ENCODE measurements at regions not wholly inside any gene's neighbourhood (a gene's known extent, or its start where the extent isn't known, plus 50 kb on each side); places are given as distances from the start of the nearest gene placed in this dataset.

DNA sequence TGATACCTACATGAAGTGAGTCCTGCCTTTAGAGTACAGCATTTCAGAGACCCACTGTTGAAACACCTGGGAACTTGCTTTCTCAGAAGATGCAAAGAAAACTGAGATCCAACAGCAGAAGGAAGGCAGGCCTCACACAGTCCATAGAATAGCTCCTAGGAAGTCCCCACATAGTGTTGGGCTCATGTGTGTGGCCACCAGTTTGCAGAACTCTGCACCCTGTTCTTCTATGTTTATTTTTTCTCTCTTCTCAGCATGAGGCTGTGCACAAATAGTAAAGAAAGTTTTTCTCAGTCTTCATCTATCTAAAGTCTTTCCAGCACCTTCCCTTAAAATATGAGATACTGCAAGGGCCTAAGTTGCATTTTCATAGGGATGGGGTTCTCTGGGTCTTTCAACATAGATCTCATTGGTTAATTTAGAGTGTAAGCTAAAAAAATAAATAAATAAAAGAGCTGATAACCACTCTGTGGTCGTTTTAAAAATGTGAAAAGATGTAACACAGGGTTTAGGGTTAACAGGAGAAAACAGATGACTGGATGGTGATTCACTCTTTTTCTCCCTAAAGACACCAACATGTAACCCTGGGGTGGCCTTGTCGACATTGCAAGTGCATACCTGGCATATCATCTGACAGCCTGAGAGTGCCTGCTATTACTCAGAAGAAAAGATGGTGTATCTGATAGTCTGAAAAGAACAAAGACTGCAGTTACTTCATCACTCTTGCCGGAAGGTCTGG lies 94.6 kb downstream of the ZC3H11B start:
- DNase-seq (ENCODE audit: extremely low read depth, low read depth) = peak; percentile 16
- TF ChIP-seq, protein P1, sequence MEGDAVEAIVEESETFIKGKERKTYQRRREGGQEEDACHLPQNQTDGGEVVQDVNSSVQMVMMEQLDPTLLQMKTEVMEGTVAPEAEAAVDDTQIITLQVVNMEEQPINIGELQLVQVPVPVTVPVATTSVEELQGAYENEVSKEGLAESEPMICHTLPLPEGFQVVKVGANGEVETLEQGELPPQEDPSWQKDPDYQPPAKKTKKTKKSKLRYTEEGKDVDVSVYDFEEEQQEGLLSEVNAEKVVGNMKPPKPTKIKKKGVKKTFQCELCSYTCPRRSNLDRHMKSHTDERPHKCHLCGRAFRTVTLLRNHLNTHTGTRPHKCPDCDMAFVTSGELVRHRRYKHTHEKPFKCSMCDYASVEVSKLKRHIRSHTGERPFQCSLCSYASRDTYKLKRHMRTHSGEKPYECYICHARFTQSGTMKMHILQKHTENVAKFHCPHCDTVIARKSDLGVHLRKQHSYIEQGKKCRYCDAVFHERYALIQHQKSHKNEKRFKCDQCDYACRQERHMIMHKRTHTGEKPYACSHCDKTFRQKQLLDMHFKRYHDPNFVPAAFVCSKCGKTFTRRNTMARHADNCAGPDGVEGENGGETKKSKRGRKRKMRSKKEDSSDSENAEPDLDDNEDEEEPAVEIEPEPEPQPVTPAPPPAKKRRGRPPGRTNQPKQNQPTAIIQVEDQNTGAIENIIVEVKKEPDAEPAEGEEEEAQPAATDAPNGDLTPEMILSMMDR (IDR thresholded peaks at IDR 0.05; ENCODE audit: low read depth, low read length, missing control alignments) = no peak

DNA sequence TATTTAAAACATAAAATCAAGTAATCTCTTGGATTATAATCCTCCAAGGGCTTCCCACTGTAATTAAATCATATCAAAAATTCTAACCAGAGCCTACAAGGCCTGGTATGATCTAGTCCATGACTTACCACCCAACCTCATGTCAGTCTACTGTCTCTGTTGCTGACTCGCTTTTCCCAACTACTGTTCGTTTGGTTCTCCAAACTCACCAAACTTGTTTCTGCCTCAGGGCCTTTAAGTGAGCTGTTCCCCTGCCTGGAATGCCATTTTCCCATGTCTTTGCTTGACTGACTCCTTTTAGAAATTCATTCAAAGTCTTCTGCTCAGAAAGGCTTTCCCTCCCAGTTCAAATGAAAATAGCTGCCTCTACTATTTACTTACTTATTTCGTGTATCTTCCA lies 95.9 kb downstream of the ZC3H11B start:
- no peak overlapping the region for H3K4me3 ChIP-seq (replicated peaks; ENCODE audit: low read depth, low read length)
- TF ChIP-seq, protein P1 (IDR thresholded peaks at IDR 0.05; ENCODE audit: low read depth, low read length, missing control alignments) = no peak
- DNase-seq (ENCODE audit: extremely low read depth, low read depth) = no peak

More for the DNA sequence above, 94.6 kb downstream of the ZC3H11B start:
- H3K4me3 ChIP-seq (replicated peaks; ENCODE audit: low read depth, low read length) = no peak overlapping the region

DNA sequence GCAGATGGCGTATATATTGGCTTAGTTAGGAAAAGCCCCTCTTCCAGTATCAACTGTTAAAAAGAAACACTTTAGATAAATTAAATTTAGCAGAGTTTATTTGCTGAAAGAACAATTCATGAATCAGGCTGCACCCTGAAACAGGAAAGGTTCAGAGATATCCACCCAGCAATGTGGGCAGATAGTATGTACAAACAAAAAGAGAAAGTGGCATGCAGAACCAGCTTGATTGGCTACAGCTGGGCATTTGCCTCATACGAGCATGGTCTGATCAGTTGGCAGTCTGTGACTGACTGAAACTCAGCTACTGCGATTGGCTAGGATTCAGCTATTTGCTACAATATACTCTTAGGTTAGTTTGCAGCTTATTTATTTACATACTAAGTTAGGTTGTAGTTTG lies 98.2 kb downstream of the ZC3H11B start:
- no peak for DNase-seq (ENCODE audit: extremely low read depth, low read depth)
- TF ChIP-seq, protein P1 (IDR thresholded peaks at IDR 0.05; ENCODE audit: low read depth, low read length, missing control alignments) = no peak
- no peak overlapping the region for H3K4me3 ChIP-seq (replicated peaks; ENCODE audit: low read depth, low read length)

DNA sequence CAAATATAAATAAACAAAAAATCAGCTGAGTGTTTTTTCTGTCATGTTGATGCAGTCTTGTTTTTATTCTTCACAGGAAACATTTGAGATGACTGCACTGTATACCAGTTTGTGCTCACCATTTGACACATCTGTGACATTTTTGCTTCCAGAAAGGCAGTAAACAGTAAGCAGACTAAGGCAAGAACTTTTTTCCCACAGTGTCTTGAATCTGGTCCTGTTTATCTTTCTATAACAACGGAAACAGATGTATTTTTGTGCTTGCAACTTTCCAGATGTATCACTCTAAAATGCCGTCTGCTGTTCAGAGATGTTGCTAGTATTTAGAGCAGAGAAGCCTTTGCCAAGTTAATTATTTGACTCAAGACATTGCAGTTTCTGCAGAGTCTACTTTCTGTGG lies 105.5 kb downstream of the ZC3H11B start:
- no peak overlapping the region for H3K4me3 ChIP-seq (replicated peaks; ENCODE audit: low read depth, low read length)
- DNase-seq (ENCODE audit: extremely low read depth, low read depth) = peak; percentile 63
- TF ChIP-seq, protein P1 (IDR thresholded peaks at IDR 0.05; ENCODE audit: low read depth, low read length, missing control alignments) = no peak

DNA sequence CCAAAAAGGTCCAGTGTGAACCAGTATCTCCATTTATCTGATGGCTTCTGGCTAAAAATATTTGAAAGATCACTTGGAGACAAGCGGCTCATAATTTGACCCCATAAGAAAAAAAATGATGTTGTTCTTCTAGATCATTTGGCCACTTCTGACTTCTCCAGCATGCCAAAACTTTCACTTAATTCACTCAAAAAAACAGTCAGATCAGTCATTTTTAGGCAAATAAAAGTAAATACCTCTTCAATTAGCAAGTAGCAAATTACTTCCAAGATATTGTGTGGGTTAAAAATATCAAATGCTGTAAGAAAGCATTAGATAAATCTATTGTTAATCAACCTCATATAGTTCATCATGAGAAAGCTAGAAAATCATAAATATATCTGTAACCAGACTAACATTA lies 106.0 kb downstream of the ZC3H11B start:
- TF ChIP-seq, protein P1 (IDR thresholded peaks at IDR 0.05; ENCODE audit: low read depth, low read length, missing control alignments) = no peak
- no peak overlapping the region for H3K4me3 ChIP-seq (replicated peaks; ENCODE audit: low read depth, low read length)
- no peak for DNase-seq (ENCODE audit: extremely low read depth, low read depth)

DNA sequence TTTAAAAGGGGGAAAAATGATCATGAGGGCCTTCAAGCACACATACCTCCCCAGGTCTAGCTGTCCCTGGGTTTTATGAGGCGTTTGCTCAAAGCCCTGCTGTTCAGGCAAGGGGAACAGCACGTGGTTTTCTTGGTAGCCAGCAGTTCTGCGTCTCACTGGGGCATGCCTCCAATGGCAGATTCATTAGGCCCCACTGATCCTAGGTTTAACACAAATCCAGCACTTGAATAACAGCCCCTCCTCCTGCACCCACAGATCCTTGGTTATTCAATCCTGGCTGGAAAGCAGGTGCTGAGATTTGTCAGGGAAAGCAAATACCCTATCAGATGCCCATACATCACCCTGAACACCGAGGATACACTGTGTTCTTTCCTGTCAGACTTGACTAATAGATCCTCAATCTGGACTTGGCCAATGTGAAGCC lies 106.4 kb downstream of the ZC3H11B start:
- no peak overlapping the region for H3K4me3 ChIP-seq (replicated peaks; ENCODE audit: low read depth, low read length)
- no peak for DNase-seq (ENCODE audit: extremely low read depth, low read depth)
- TF ChIP-seq, protein P1 (IDR thresholded peaks at IDR 0.05; ENCODE audit: low read depth, low read length, missing control alignments) = no peak

DNA sequence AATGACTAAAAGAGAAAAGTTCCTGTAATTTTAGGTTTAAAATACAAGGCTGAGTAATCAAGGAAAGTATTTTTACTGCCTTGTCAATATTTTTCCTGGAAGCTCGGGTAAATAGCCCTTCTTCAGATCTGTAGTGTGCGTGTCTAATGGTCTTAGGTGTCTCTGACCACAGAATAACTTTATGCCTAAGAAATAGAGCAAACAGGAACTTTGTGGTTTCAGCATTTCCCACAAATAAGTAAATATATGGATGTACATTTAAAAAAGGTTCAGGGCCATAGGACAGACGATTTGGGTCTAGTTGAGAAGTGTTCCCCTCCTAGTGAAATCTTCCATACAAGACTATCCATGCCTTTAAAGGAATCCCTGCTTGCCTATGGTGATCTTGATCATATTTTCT lies 107.0 kb downstream of the ZC3H11B start:
- peak; percentile 25 for DNase-seq (ENCODE audit: extremely low read depth, low read depth)

More for the DNA sequence above, 107.0 kb downstream of the ZC3H11B start:
- TF ChIP-seq, protein P1 (IDR thresholded peaks at IDR 0.05; ENCODE audit: low read depth, low read length, missing control alignments) = no peak
- no peak overlapping the region for H3K4me3 ChIP-seq (replicated peaks; ENCODE audit: low read depth, low read length)
